Tongue (tissue), 1 donor: ENCODE measurements at regions not wholly inside any gene's neighbourhood (a gene's known extent, or its start where the extent isn't known, plus 50 kb on each side); places are given as distances from the start of the nearest gene placed in this dataset.
A peak's percentile ranks its signal among the peaks of the same experiment; 100 is the strongest.
"Not testable (repeated sequence)": the region's sequence is repeated elsewhere in the genome, so short reads cannot be mapped to it uniquely, and the experiment has no call there.

ENCODE experiments used
- DNase-seq: peaks from one replicate; pipeline ENCODE4 v3.0.0-alpha.2; 2015

DNA sequence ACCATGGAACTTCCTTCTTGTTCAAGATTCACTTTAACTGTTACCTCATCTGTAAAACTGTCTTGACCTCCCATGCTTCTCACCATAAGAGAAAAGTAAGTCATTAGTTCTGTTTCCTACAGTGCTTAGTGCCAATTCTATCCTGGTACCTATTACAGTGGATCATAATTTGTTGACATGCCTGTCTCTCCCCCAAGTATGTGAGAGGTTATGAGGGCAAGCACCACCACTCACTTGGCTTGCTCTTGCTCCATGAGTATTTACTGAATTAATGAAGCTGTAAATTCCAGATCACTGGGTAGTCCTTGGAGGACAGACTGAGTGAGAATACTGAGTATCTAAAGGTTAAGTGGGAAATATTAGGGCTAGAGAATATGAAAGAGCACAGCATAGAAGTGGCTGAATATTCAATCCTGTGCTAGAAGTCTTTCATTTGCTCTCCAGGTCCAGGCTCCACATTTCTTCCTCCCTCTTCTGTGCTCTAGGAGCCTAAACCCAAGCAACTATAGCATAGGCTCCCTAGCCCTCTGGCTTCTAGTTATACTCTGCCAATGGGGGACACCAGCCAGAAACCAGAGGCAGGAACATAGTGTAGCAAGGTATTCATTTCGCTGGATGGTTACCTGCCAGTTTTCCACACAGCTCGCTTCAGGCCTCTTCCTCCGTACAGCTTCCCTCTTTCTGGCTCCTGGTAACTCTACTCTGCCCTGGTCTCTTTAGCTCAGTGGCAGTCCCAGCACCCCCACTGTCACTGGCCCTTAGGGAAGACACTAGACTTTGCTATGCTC is 118.2 kb upstream of the SLC5A12 start:
- DNase-seq: no peak

DNA sequence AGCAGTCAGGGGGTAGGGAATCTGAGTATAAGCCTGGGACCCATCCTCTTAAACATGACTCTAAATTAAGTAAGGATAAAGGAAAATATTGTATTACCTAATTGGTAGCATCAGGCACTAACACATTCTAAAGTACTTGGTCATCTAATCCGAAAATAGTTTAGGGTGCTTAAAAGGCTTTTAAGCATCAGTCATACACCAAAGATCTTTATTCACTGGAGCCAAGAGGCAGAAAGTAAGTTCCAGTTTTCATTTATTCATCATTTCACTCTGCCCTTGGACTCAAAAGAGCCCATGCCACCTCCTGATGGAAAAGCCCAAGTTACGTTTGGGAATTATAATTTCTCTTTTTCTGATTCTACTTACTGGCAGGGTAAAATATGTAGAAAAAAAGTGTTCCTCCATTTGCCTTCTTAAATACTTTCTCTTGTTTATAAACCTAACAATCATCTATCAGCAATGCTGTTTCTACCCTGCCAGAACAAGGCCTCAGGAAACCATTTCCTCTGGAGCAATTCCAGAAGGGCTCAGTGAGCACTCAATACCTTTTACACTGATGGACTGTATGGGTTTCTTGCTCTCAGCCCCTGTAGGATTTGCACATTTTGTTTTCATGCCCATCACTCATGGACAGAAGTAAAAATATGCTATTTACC is 120.1 kb upstream of the SLC5A12 start:
- peak; percentile 64 for DNase-seq

DNA sequence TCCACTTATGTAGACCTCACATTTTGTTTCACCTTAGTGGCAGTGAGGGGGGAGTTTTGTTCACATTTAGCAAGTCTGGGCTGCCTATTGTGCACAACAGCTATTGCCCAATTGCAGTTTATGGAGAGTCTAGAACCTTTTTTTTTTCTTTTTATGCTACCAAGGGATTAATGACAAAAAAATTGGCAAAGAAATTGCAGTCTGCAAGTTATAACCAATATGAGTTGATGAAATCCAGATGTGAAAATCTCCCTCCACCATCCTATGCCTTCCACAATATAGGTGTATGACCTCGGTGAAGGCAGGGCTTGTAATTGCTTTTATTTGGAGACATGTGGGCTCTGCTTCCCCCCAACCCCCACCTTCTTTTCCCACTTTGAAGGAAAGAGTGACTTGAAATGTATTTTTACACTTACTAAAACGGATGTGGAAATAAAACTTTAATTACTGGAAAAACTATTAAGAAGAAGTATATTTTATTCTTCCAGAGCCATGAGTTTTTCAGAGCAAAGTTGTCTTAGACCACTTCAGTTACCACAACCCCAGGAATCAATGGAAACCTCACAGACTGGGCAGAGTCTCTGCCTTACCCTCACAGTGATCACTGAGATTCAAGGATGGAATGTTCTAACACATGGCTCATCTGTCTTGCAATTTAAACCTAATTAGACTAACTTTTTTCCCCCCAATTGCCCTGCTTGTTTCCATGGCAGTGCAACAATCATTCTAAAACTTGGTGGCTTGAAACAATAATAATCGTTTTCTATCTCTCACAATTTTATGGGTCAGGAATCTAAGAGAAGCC is 120.8 kb upstream of the SLC5A12 start:
- DNase-seq: no peak

DNA sequence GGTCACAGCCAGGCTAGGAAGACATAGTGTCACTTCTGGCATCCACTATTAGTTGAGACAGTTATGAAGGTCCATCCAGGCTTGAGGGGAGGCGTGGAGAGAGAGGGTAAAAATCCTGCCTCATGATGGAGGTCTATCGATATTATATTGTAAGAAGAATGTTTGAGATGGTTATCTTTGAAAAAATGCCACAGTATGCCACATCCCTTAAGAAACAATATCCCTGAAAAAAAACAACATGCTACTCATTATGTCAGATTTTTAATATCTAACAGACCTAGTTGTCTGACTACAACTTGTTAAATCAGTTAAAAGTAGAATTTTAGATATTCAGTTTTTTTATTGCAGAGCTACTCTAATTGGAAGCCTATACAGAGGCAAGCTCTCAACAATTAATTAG is 121.7 kb upstream of the SLC5A12 start:
- DNase-seq: no peak

DNA sequence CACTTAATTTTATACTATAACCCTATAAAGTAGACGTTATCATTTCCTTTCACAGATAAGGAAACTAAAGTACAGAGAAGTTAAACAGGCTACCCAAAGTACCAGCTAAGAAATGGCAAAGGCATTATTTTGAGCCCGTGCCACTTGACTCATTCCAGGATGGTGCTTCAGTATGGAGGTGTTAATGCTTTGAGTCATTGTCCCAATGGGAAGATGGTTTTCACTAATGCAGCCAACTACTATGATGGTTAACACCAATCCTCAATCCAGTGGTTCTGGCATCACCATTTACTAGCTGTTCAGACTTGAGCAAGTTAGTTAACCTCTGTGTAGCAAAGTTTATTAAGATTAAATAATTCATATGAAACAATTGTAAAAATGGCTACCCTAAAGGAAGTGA is 123.1 kb upstream of the SLC5A12 start:
- DNase-seq: no peak

DNA sequence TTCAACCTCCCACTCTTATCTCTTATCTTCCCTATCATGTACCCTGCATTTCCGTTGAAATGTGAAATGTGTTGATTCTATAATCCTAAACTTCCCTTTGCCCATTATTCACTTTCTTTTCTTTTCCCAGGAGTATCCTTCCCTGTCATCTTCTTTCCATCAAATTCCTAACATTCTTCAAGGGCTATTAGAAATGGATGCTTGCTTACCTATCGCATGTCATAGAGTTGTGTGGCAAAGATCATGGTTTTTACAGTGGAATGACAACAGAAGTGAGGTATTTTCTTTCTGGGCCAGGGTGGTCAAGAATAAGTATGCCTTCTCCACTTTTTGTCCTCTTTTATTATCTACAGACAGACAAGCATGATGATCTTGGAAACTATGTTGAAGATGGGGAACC is 124.4 kb upstream of the SLC5A12 start:
- DNase-seq: no peak

DNA sequence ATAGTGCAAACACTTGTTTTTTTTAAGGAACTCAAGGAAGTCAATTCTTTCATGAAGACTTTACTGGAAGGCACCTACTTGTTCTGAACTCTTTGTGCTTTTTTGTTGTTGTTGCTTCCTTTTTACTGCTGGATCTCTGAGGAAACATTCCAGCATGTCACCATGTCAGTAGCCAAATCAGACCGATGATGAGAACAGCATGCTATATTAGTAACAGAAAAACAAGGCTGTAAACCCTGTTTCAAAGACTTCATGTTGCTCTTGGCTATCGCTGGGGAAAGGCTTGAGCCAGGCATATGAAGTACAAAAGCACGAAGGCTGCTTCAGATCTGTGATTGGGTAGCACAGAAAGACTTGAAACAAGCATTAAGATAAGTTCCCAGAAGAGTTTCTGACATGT is 125.6 kb upstream of the SLC5A12 start:
- peak; percentile 43 for DNase-seq

DNA sequence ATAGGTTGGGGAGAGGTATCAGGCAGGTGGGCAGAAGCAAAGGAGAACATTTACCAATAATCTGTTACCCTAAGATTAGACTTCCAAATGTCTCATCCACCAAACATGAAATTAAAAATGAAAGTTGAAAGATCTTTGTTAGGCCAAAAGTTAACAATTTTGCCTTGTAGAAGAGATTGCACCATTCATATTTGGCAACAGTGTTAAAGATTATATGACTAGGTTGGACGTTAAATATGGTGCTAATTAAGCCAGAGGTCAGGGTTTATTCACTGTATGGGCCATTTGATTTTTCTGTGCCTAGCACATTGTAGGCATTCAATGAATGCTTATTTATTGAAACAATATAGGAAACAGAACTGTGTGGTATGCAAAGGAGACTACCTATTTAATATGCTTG is 126.1 kb upstream of the SLC5A12 start:
- no peak for DNase-seq

DNA sequence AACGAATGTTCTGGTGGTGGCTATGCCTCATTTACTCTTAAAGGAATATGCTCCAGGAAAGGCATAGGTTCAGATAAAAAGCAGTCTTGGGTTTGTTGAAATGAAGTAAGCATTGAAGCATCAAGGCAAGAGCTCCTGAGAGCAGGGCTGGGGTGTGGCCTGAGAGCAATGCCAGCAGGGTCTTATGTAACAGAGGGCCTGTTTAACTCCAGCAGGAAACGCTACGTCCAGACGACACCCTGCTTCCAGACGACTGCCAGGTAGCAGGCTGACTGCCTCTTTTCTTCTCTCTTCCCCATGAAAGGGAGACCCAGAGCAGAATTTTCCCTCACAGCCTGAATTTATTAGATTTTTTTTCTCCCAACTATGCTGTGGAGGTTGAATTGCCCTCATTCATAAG is 127.2 kb upstream of the SLC5A12 start:
- DNase-seq: peak; percentile 69

DNA sequence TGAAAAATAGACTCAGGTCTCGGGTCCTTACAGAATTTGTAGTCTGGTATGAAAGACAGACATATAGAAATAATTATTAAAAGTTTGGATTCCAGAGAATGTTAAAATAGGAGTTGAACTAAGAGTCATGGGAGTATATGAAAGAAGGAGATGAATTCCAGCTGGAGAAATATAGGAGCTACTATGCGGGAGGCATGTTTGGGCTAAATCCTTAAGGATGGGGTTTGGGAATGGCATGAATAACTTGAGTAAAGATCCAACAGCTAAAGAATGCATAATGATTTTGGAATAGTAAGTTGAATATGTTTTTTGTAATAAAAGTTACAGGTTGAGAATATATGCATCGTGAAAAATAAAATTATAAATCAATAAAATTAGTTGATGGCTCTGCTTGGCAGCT is 129.4 kb upstream of the SLC5A12 start:
- no peak for DNase-seq

DNA sequence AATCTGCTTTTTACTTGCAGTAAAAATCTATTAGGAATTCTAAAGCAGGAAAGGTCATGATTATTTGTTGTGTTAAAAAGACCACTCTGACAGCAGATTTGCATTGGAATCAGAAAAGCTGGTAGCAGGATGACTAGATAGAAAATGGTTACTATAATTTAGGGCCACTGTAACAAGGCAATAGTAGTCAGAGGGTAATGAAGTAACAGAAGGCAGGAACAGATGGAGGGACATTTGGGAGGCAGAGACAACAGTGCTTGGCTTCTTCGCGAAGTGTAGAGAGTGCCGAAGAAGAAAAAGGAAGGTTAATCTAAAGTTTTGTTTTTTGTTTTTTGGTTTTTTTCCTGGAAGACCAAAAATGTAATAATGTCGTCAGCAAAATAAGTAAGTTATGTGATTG is 129.8 kb upstream of the SLC5A12 start:
- no peak for DNase-seq

DNA sequence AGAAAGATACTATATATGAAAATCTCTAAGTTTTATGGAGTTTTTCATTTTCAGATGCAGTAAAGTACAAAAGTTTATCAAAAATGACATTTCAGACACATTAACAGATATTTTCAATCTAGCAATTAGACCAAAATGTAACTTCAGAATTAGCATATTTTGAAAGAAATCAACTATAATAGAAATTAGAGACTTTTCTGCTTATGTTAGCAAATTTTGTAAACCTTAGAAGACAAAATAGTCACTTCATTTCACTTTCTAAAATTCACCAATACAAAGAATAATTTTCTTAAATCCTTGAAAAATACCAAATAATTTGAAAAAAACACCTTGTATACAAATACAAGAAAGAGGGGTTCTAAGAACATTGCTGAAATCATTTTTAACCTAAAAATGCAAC is 135.8 kb upstream of the FIBIN start:
- DNase-seq: no peak

DNA sequence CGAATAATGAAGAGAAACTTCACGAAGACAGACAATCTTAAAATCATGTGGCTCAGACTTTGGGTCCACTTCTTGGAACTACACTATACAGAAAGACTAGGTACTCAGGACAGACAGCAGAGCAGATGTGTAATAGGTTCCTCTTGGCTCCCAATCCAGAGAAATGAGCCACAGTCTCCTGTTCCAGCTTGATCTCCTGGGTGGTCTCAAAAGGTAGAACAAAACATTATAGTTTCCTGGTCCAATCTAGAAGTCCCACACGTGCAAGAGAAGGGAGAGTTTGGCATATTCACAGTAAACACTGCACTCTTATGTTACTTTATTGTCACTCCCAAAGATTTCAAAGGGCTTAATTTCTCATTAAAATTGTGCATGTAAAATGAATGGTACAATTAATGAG is 134.5 kb upstream of the FIBIN start:
- peak; percentile 64 for DNase-seq

DNA sequence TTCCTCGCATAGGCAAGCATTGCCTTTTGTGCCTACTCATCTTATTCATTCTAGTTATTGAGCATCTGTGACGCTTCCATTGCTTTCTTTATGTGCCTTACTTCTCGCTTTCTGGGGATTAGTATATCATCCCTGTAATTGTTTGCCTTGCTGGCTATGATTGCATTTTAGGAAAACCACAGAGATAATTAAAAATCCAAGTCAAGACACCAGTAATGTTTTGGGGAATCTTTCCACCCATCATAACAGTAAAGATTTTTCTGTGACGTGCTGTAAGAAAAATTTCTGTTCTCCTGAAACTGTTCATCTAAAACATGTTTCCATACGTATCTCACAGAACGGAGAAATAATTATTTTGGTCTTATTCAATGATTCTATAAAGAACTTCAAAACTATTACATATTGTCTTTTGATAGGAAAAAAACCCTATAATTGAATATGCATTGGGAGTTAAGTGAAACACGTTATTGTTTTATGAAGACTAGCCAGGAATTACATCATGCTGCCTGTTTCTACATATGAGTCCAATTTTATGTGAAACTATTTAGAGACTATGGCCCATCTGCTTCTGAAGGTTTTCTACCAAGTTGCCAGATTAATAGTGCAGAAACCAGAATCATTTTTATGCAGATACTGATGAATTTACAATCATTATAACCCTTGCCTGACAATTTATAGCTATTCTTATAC is 133.7 kb upstream of the FIBIN start:
- peak; percentile 75 for DNase-seq

DNA sequence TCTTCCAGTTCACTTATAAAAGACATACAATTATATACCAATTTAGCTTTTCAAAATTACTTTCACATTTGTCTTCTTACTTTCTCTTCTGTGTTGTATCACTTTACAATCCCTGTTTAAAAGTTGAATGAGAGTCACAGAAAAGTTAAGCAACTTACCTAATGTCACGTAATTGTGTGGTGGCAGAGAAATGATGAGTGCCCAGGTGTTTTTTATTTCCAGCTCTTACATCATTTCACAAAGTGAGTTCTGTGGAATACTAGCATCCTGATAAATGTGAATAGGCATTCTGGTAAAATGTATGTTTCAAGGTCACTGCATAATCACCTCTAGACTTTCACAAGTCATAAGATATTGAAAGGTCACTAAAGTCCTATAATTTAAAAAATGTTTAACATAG is 133.0 kb upstream of the FIBIN start:
- no peak for DNase-seq

DNA sequence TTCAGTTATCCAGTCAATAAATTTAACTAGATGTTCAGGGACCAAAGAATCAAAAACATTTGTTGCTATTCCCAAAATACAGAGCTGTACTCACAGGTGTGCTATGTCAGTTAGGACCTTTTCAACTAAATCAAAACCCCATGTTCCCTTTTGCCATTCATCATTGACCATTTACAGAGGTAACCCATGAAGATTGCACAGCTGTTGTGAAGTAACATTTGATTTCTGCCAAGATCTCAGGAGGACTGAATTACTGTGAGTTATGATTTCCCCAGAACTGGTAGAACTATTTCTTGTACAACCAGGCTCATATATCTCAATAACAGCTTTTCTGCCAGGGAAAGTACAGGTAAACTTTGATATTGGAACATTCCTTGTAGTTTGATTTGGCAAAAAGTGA is 131.1 kb upstream of the FIBIN start:
- no peak for DNase-seq

DNA sequence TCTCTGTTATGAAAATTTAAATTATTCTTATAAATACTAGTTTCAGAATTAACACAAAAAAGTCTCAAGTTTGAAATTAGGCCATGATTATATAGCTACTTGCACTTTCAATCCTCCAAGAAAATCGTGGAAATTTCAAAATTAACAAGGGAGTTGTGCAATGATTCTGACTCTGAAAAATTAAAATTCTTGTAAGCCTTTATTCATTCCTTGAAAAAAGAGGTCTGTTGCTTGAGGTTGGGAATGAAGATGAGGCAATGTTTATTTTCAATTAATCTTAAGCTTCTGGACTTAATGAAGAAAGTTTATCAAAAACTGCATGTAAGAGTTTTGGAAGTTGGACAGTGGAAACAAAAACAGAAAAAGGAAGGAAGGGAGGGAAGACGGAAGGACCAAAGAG is 128.2 kb upstream of the FIBIN start:
- no peak for DNase-seq

DNA sequence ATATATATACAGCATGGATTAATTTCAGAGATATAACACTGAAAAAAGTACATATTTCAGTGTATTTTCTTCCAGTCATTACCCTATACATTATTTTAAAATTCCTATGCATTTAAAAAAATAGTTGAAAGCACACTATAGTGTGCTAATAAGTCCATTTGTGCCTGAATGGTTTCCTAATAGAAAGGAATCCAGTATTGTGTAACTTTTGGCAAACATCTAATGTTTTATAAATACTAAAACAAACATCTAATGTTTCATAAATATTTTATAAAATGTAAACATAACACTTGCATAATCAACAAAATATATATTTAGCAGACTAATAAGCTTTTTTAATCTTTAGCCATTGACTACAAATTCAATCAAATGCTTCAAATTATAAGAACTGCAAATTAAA is 126.6 kb upstream of the FIBIN start:
- DNase-seq: no peak

DNA sequence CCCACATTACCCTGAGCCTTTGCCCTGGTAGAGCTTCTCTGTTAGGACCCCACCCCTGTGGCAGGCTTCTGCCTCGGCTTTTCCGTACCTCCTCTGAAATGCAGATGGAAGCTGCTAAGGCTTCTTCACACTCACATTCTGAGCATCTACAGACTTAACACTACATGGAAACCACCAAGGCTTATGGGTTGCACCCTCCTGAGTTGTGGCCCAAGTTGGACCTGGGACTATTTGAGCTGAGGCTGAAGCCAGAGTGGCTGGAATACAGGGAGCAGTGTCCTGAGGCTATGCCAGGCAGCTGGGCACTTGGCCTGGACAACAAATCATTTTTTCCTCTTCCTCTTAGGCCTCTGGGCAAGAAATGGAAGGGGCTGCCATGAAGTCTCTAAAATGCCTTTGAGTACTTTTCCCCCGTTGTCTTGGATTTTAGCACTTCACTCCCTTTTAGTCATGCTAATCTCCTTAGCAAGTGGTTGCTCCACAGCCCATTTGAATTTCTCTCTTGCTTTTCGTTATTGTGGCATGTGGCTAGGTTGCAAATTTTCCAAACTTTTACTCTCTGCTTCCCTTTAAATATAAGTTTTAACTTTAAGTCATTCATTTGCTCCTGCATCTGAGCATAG is 114.8 kb upstream of the FIBIN start:
- no peak for DNase-seq

DNA sequence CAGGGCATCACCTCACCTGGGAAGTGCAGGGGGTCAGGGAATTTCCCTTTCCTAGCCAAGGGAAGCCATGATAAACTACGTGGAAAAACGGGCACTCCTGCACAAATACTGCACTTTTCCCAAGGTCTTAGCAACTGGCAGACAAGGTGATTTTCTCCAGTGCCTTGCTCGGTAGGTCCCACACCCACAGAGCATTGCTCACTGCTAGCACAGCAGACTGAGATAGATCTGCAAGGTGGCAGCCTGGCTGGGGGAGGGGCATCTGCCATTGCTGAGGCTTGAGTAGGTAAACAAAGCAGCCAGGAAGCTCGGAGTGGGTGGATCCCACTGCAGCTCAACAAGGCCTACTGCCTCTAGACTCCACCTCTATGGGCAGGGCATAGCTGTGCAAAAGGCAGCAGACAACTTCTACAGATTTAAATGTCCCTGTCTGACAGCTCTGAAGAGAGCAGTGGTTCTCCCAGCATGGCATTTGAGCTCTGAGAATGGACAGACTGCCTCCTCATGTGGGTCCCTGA is 111.5 kb upstream of the FIBIN start:
- DNase-seq: not testable (repeated sequence)

DNA sequence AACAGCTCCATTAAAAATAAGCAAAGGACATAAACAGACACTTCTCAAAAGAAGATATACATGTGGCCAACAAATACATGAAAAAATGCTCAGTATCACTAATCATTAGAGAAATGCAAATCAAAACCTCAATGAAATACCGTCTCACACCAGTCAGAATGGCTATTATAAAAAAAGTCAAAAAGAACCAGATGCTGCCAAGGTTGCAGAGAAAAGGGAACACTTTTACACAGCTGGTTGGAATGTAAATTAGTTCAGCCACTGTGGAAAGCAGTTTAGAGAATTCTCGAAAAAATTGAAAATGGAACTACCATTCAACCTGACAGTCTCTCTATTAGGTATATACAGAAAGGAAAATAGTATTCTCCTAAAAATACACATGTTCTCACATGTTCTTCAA is 102.4 kb upstream of the FIBIN start:
- no peak for DNase-seq

DNA sequence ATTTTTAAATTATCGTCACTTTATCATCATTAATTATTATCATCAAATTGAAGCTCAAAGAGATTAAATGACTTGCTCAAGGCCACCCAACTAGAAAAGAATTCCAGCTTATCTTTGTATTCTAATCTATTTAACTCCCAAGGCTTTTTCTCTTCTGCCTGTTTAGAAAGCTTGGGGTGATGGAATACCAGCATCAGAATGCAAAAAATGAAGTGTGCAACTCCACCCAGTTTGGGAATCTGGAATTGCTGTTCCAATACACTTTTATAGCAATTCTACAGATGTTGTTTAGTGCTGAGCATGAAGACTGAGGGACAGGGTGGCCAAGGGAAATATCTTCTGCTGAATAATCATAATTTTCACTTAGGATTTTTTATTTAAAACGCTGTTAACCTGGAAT is 97.2 kb upstream of the FIBIN start:
- no peak for DNase-seq
